Spleen (tissue), 11 donors: ENCODE measurements at regions not wholly inside any gene's neighbourhood (a gene's known extent, or its start where the extent isn't known, plus 50 kb on each side); places are given as distances from the start of the nearest gene placed in this dataset.

Source experiments
- DNase-seq: peaks from one replicate; pipeline ENCODE4 v3.0.0-alpha.2; 2020
- H3K27ac ChIP-seq, 8 donors: fragments of 200-600 bp; sonication (generic) in 7 of 8; 1 replicate in 4 of 8; 2 replicates in 4 of 8; pipeline versions ENCODE4 v1.5.0 to v1.8.0; 2016 to 2021; ENCODE audit warnings: inconsistent platforms in 4 of 8, mild to moderate bottlenecking in 4 of 8, moderate library complexity in 1 of 8
- H3K27me3 ChIP-seq, 7 donors: fragments of 200-600 bp; sonication (generic) in 6 of 7; replicated peaks in 1 of 7; 1 replicate in 4 of 7; 2 replicates in 3 of 7; pipeline versions ENCODE4 v1.5.0 to v1.8.0; 2016 to 2021; ENCODE audit warnings: inconsistent platforms in 3 of 7, mild to moderate bottlenecking in 1 of 7
- H3K36me3 ChIP-seq, 6 donors: fragments of 200-600 bp; sonication (generic) in 5 of 6; 1 replicate in 4 of 6; 2 replicates in 2 of 6; pipeline versions ENCODE4 v1.5.0 to v1.8.0; 2016 to 2021; ENCODE audit warnings: inconsistent platforms in 2 of 6
- H3K4me1 ChIP-seq, 6 donors: fragments of 200-600 bp; sonication (generic) in 5 of 6; 1 replicate in 3 of 6; 2 replicates in 3 of 6; pipeline versions ENCODE4 v1.5.0 to v1.8.0; 2016 to 2021; ENCODE audit warnings: inconsistent platforms in 3 of 6
- H3K4me3 ChIP-seq, 8 donors: fragments of 200-600 bp; sonication (generic) in 7 of 8; 1 replicate in 4 of 8; 2 replicates in 4 of 8; pipeline versions ENCODE4 v1.5.0 to v1.8.0; 2016 to 2021; ENCODE audit warnings: inconsistent platforms in 4 of 8, mild to moderate bottlenecking in 4 of 8, moderate library complexity in 2 of 8
- H3K9me3 ChIP-seq, 8 donors: fragments of 200-600 bp; sonication (generic) in 7 of 8; 1 replicate in 4 of 8; 2 replicates in 4 of 8; pipeline versions ENCODE4 v1.5.0 to v1.8.0; 2016 to 2021; ENCODE audit warnings: inconsistent platforms in 4 of 8
- CTCF ChIP-seq, 11 experiments: fragments of 200-600 bp in 7 of 11; fragments of 450-650 bp in 4 of 11; sonication (generic) in 4 of 11; IDR thresholded peaks in 8 of 11; conservative IDR thresholded peaks in 3 of 11; 1 replicate in 7 of 11; 2 replicates in 4 of 11; pipeline versions ENCODE4 v1.4.0 to v1.8.0; 2016 to 2021; ENCODE audit warnings: antibody characterized with exemption in 11 of 11, inconsistent platforms in 4 of 11, mild to moderate bottlenecking in 1 of 11
- POLR2A ChIP-seq, 3 donors: fragments of 450-650 bp; IDR thresholded peaks; one replicate each; pipeline ENCODE4 v1.5.1; 2017; ENCODE audit warnings: antibody characterized with exemption in 3 of 3, mild to moderate bottlenecking in 1 of 3
- POLR2AphosphoS5 ChIP-seq, 3 donors: sonication (generic); formaldehyde crosslinking; IDR thresholded peaks; one replicate each; pipeline ENCODE4 v1.5.1; 2017; ENCODE audit warnings: antibody characterized with exemption in 3 of 3
- WGBS, 5 donors: extraction: QIAGEN DNeasy Blood & Tissue Kit in 3 of 5; methylation state at CpG; one replicate each; pipeline versions ENCODE4 v1.1.5 to v1.1.7; 2013 to 2018; 5-methylcytosine and 5-hydroxymethylcytosine counted together
- intact Hi-C: fragments of 100-400 bp; cut with DNase I; formaldehyde crosslinking; loops from one replicate; pipeline ENCODE4 v1.15.0; 2023; ENCODE audit warnings: low total_unique reads
- donor health status: healthy with polysubstance abuse.
- donor health status: DM: no; HTN: no; CAD: no; lungs with moderate emphysema.
- donor health status: DM: no; HTN: no; CAD: no.
- donor health status: Bipolar disorder and iron deficiency.
- donor health status: healthy.
- donor health status: DM: no; HTN: no; CAD: no.
- donor health status: DM: yes; HTN: yes; CAD: no.

- no peak overlapping the region for H3K27ac ChIP-seq
- intact Hi-C loops, result no loop called here
- DNase-seq, result no peak
- H3K36me3 ChIP-seq, result no peaks in the 10 kb centered on the region
- H3K27me3 ChIP-seq, result no peaks in the 10 kb centered on the region
- H3K4me1 ChIP-seq, result no peaks in the 10 kb centered on the region
- 76 to 83% (median 79%) methylated on average over 1 of the region's 1 CpG for WGBS, 5 donors
- peaks cover 0 to 4% (median 0%) of the 10 kb centered on the region in 8 donors for H3K9me3 ChIP-seq
- TF ChIP-seq POLR2AphosphoS5 (IDR thresholded peaks at IDR 0.05) (no peak), POLR2A (IDR thresholded peaks at IDR 0.05) (no peak)
- no peak overlapping the region for H3K4me3 ChIP-seq
Measured at GRCh38 chr13:57992416-57992815, 360.9 kb downstream of the PCDH17 start.

- DNase-seq, result no peak
- Histone ChIP-seq H3K36me3 (no peaks in the 10 kb centered on the region), H3K27ac (no peak overlapping the region), H3K9me3 (peaks cover 0 to 29% (median 12%) of the 10 kb centered on the region in 8 donors), H3K4me1 (no peaks in the 10 kb centered on the region), H3K4me3 (no peak overlapping the region), H3K27me3 (no peaks in the 10 kb centered on the region)
- 82 to 100% (median 92%) methylated on average over 1 of the region's 1 CpG for WGBS, 5 donors
- TF ChIP-seq POLR2A (IDR thresholded peaks at IDR 0.05) (no peak), POLR2AphosphoS5 (IDR thresholded peaks at IDR 0.05) (no peak), CTCF (IDR thresholded peaks at IDR 0.05 in 8 of 11, conservative IDR thresholded peaks at IDR 0.05 in 3 of 11) (no peak)
- intact Hi-C loops, result no loop called here
Measured at GRCh38 chr13:57996717-57997116, 365.2 kb downstream of the PCDH17 start.

- H3K4me3 ChIP-seq, result no peak overlapping the region
- TF ChIP-seq POLR2AphosphoS5 (IDR thresholded peaks at IDR 0.05) (no peak), POLR2A (IDR thresholded peaks at IDR 0.05) (no peak), CTCF (IDR thresholded peaks at IDR 0.05 in 8 of 11, conservative IDR thresholded peaks at IDR 0.05 in 3 of 11) (no peak)
- intact Hi-C loops, result no loop called here
- peaks cover 0 to 15% (median 5%) of the 10 kb centered on the region in 8 donors for H3K9me3 ChIP-seq
- WGBS, 5 donors, result 67 to 81% (median 73%) methylated on average over 4 of the region's 4 CpGs
- no peaks in the 10 kb centered on the region for H3K36me3 ChIP-seq
- H3K27me3 ChIP-seq, result no peaks in the 10 kb centered on the region
- H3K27ac ChIP-seq, result no peak overlapping the region
- no peaks in the 10 kb centered on the region for H3K4me1 ChIP-seq
- DNase-seq, result no peak
Measured at GRCh38 chr13:58004751-58005150, 373.2 kb downstream of the PCDH17 start.

GRCh38 chr13:58018020-58018419 is 386.5 kb downstream of the PCDH17 start:
- no peak overlapping the region for H3K4me3 ChIP-seq
- H3K36me3 ChIP-seq, result no peaks in the 10 kb centered on the region
- no peaks in the 10 kb centered on the region for H3K27me3 ChIP-seq
- H3K9me3 ChIP-seq, result peaks cover 0 to 4% (median 0%) of the 10 kb centered on the region in 8 donors
- intact Hi-C loops, result no loop called here
- TF ChIP-seq POLR2AphosphoS5 (IDR thresholded peaks at IDR 0.05) (no peak), CTCF (IDR thresholded peaks at IDR 0.05 in 8 of 11, conservative IDR thresholded peaks at IDR 0.05 in 3 of 11) (no peak), POLR2A (IDR thresholded peaks at IDR 0.05) (no peak)
- no peak for DNase-seq
- H3K27ac ChIP-seq, result no peak overlapping the region
- H3K4me1 ChIP-seq, result no peaks in the 10 kb centered on the region
- 85 to 94% (median 88%) methylated on average over 4 of the region's 4 CpGs for WGBS, 5 donors

- H3K4me1 ChIP-seq, result no peaks in the 10 kb centered on the region
- 67 to 86% (median 74%) methylated on average over 1 of the region's 1 CpG for WGBS, 5 donors
- TF ChIP-seq POLR2AphosphoS5 (IDR thresholded peaks at IDR 0.05), result no peak
- no peak for TF ChIP-seq POLR2A (IDR thresholded peaks at IDR 0.05)
- no peak for TF ChIP-seq CTCF (IDR thresholded peaks at IDR 0.05 in 8 of 11, conservative IDR thresholded peaks at IDR 0.05 in 3 of 11)
- peaks cover 0 to 4% (median 0%) of the 10 kb centered on the region in 8 donors for H3K9me3 ChIP-seq
- no peaks in the 10 kb centered on the region for H3K36me3 ChIP-seq
- no peak for DNase-seq
- no peak overlapping the region for H3K4me3 ChIP-seq
- H3K27me3 ChIP-seq, result no peaks in the 10 kb centered on the region
- H3K27ac ChIP-seq, result no peak overlapping the region
- intact Hi-C loops, result no loop called here
Measured at GRCh38 chr13:58018865-58019264, 387.3 kb downstream of the PCDH17 start.
